Lung microvascular endothelial cell (primary cell): ENCODE measurements at regions not wholly inside any gene's neighbourhood (a gene's known extent, or its start where the extent isn't known, plus 50 kb on each side); places are given as distances from the start of the nearest gene placed in this dataset.

Experiments
- DNase-seq, 2 donors: peaks; one replicate each; pipeline versions ENCODE4 v3.0.0 to v3.0.0-alpha.2; 2010; ENCODE audit warnings: low read depth in 2 of 2

GRCh38 chr4:184879271-184879670 lies 53.5 kb upstream of the ACSL1 start:
- no peak for DNase-seq

DNA sequence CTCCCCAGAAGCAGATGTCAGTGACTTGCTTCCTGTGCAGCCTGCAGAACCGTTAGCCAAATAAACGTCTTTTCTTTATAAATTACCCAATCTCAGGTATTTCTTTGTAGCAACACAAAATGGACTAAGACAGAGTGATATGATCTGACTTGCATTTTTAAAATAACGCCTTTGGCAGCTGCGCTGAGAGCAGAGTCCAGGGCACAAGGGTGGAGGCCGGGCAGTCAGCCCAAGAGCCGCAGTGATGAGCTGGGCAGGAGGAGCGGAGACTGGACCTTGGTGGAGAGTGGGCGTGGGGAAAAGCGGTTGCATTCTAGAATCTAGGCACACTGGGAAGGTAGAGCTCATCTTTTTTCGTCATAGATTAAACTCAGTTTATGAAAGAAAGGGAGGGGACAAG lies 56.5 kb upstream of the ACSL1 start:
- no peak for DNase-seq

GRCh38 chr4:184883024-184883423 lies 57.3 kb upstream of the ACSL1 start:
- DNase-seq: no peak

GRCh38 chr4:184884883-184885282 lies 59.1 kb upstream of the ACSL1 start:
- DNase-seq: no peak

- DNase-seq: peak in 1 of 2 donors; percentile 11
Observed at GRCh38 chr4:184885602-184886001, 59.8 kb upstream of the ACSL1 start.

GRCh38 chr4:184887333-184887732 lies 61.6 kb upstream of the ACSL1 start:
- no peak for DNase-seq

GRCh38 chr4:184887947-184888346 lies 62.2 kb upstream of the ACSL1 start:
- no peak for DNase-seq

DNA sequence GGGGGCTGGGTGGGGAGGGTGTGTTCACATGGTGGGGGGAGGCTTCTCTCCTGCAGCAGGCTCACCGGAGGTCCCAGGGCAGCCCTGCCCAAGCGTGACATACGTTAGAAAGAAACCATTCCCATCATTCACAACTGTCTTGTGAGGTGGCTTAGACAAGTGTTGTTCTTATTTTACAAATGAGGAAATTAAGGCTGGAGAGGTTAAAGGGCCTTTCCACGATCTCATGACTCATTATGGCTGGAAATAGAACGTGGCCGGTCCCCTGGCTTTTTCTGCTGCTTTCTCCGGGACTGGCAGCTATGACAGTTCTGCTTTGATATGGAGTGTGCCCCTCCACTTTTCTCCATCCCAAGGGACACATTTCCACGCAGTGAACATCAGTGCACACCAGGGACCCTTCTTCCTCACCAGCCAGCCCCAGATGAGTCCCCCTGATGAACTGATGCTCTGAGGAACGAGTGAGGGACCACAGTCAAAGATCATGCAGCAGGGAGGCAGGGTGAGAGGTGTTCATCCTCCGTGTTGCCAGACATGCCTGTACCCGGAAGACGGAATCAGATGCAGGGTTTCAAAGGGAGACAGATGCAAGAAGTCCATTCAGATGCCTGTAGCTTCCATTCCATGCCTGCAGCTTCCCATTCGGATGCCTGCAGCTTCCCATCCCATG lies 64.0 kb upstream of the ACSL1 start:
- no peak for DNase-seq

GRCh38 chr4:184890499-184890898 lies 64.7 kb upstream of the ACSL1 start:
- DNase-seq: no peak

DNA sequence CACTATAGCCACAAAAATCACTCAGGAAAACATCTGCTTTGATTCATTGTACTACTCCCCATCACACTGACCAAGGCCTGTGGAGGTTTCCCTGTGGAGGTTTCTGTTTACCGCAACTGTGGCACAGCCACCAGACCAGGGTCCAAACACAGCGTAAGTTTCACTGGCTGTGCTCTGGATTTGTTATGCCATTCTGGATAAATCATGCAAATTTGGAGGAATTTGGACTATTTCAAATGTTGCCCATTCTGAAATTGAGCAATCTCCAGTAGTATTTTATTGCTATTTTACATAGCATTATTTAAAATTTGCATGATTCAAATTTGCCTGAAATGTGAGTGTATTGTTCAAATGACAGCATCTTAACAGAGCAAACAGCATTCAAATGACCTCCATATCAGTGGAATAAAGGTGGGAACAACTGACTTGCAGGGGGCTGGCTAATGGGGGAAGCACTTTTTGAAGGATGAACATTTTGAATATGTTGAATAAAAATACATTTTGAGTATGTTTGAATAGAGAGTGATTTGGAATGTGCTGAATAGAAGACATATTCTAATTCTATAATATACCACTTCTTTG lies 66.1 kb upstream of the ACSL1 start:
- DNase-seq: no peak

GRCh38 chr4:184892999-184893398 lies 67.2 kb upstream of the ACSL1 start:
- DNase-seq: no peak

- no peak for DNase-seq
Observed at GRCh38 chr4:184893801-184894571, 68.2 kb upstream of the ACSL1 start.

- DNase-seq: no peak
Observed at GRCh38 chr4:184895012-184895695, 69.4 kb upstream of the ACSL1 start.

GRCh38 chr4:184896868-184897715 lies 71.3 kb upstream of the ACSL1 start:
- no peak for DNase-seq

GRCh38 chr4:184897895-184898294 lies 72.1 kb upstream of the ACSL1 start:
- no peak for DNase-seq

DNA sequence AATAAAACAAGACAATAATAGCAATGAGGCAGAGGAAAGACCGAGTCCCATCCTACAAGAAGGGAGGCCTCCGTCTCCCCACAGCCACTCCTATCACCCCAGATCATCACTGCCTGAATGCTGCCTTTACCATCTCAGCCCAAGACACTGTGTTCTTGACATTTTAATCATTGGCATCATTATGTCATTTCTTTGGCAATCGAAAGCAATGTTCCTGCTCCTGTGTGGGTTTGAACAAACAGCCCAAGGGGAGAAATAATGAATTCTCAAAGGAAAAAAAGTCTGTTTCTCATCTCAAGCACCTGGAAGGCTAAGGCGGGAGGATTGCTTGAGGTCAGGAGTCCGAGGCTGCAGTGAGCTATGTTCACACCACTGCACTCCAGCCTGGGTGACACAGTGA lies 73.0 kb upstream of the ACSL1 start:
- DNase-seq: no peak

GRCh38 chr4:184899261-184900134 lies 73.7 kb upstream of the ACSL1 start:
- no peak for DNase-seq

GRCh38 chr4:184900184-184900583 lies 74.4 kb upstream of the ACSL1 start:
- DNase-seq: no peak

- DNase-seq: no peak
Observed at GRCh38 chr4:184902550-184902949, 76.8 kb upstream of the ACSL1 start.

- DNase-seq: no peak
Observed at GRCh38 chr4:184906480-184907097, 80.8 kb upstream of the ACSL1 start.
